ENCODE measurements at regions not wholly inside any gene's neighbourhood (a gene's known extent, or its start where the extent isn't known, plus 50 kb on each side); places are given as distances from the start of the nearest gene placed in this dataset.

- TF ChIP-seq CTCF (conservative IDR thresholded peaks at IDR 0.05; ENCODE audit: low read depth, low read length): no peak
Measured at GRCh38 chr11:19589567-19590260, 122.9 kb upstream of the NAV2 start.

GRCh38 chr11:19587979-19588378 is 124.7 kb upstream of the NAV2 start:
- H3K4me3 ChIP-seq (ENCODE audit: low read depth, low read length): no peak overlapping the region
- no peak for DNase-seq (ENCODE audit: low read depth)
- TF ChIP-seq CTCF (conservative IDR thresholded peaks at IDR 0.05; ENCODE audit: low read depth, low read length): no peak

More at GRCh38 chr11:19589567-19590260, 122.9 kb upstream of the NAV2 start:
- H3K4me3 ChIP-seq (ENCODE audit: low read depth, low read length): no peak overlapping the region
- no peak for DNase-seq (ENCODE audit: low read depth)

GRCh38 chr11:19580646-19581045 is 132.0 kb upstream of the NAV2 start:
- no peak overlapping the region for H3K4me3 ChIP-seq (ENCODE audit: low read depth, low read length)
- TF ChIP-seq CTCF (conservative IDR thresholded peaks at IDR 0.05; ENCODE audit: low read depth, low read length): no peak
- no peak for DNase-seq (ENCODE audit: low read depth)

- no peak for DNase-seq (ENCODE audit: low read depth)
- H3K4me3 ChIP-seq (ENCODE audit: low read depth, low read length): no peak overlapping the region
- no peak for TF ChIP-seq CTCF (conservative IDR thresholded peaks at IDR 0.05; ENCODE audit: low read depth, low read length)
Measured at GRCh38 chr11:19579957-19580356, 132.7 kb upstream of the NAV2 start.

GRCh38 chr11:19578871-19579270 is 133.8 kb upstream of the NAV2 start:
- H3K4me3 ChIP-seq (ENCODE audit: low read depth, low read length): no peak overlapping the region
- no peak for DNase-seq (ENCODE audit: low read depth)
- TF ChIP-seq CTCF (conservative IDR thresholded peaks at IDR 0.05; ENCODE audit: low read depth, low read length): no peak

GRCh38 chr11:19577976-19578619 is 134.5 kb upstream of the NAV2 start:
- DNase-seq (ENCODE audit: low read depth): peak; percentile 60
- TF ChIP-seq CTCF (conservative IDR thresholded peaks at IDR 0.05; ENCODE audit: low read depth, low read length): no peak

More at GRCh38 chr11:19577976-19578619, 134.5 kb upstream of the NAV2 start:
- no peak overlapping the region for H3K4me3 ChIP-seq (ENCODE audit: low read depth, low read length)
